HG02623 (cell line): ENCODE measurements at regions not wholly inside any gene's neighbourhood (a gene's known extent, or its start where the extent isn't known, plus 50 kb on each side); places are given as distances from the start of the nearest gene placed in this dataset.
A peak's percentile ranks its signal among the peaks of the same experiment; 100 is the strongest.
"Not testable (repeated sequence)": the region's sequence is repeated elsewhere in the genome, so short reads cannot be mapped to it uniquely, and the experiment has no call there.

Source experiments
- ATAC-seq: cut with Tn5 transposase; IDR thresholded peaks from one replicate; pipeline ENCODE4 v1.9.1; 2021; ENCODE audit warnings: moderate library complexity; ENCODE audit not compliant: unreplicated experiment

- ATAC-seq, result no peak
Observed at GRCh38 chr4:18698119-18698883, 676.7 kb upstream of the LCORL start.

DNA sequence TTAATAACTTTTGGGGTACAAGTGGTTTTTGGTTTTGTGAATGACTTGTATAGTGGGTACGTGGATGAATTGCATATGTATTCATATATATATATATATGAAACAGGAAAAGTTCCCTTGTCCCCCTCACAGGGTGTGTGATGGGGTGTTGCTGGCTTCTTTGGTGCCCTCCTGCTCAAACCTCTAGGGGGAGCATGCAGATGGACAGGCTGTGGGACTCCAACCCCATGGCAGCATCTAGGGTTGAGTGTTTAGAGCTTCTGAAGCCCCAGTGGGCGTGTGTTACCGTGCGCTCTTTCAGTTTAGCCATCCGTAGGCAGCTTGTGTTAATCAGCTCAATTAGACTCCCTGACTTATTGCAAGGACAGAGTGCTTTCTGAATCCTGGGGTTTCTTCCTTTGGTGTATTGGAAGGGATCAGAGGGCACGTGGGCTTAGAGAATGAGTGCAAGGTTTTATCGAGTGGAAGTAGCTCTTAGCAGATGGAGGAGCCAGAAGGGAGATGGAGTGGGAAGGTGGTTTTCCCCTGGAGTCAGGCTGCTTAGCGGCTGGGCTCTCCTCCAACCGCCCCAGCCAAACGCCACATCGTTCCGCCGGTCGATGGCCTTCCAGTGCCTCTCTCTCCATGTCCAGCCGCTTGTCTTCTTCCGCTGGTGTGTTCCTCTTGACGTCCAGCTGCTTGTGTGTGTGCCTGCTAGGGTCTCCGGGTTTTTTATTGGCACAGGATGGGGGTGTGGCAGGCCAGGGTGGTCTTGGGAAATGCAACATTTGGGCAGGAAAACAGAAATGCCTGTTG lies 674.4 kb upstream of the LCORL start:
- ATAC-seq, result no peak

DNA sequence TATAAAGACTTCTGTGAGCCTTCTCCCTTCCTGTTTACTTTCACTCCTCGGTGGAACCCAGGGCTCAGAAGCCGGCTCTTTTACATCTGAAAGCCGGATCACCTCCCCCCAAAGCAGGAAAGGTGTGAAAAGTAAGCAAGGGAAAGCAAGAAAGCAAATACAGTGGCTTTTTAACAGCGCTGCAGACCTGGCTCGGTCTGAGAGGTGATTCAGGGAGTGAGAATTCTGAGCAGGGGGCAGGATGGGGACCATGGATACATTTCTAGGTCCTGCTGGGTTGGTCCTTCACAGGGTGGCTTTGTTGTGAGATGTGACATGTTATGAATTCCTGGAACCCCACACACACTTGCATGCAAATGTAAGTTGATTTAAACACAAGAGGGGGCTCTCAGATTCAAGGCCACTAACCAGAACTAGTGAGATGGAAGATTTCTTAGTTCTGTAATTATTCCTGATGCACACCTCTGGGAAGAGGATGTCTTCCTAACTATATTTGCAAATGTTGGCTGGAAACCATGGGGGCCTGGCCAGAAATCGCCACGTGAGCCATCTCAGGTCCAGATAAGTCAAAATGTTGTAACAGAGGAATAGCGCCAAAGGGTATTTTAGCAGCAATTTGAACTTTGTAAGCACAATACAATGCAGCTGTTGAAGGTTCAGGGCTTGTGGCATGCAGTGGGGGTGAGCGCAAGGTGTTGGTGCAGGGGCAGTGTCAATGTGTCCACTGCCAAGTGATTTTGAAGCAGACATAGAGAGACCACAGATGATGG lies 670.1 kb upstream of the LCORL start:
- no peak for ATAC-seq

GRCh38 chr4:18690291-18690955 lies 668.9 kb upstream of the LCORL start:
- no peak for ATAC-seq

- ATAC-seq, result peak; percentile 77
Observed at GRCh38 chr4:18689308-18690115, 668.0 kb upstream of the LCORL start.

DNA sequence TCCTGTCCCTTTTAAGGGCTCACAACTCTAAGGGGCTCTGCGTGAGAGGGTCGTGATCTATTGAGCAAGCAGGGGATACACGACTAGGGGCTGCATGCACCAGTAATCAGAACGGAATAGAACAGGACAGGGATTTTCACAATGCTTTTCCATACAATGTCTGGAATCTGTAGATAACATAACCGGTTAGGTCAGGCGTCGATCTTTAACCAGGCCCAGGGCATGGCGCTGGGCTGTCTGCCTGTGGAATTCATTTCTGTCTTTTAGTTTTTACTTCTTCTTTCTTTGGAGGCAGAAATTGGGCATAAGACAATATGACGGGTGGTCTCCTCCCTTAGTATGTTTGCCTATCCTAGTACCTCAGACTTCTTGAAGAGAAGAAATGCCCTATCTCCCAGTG lies 666.8 kb upstream of the LCORL start:
- not testable (repeated sequence) for ATAC-seq

- ATAC-seq, result no peak
Observed at GRCh38 chr4:18686338-18687037, 664.9 kb upstream of the LCORL start.

GRCh38 chr4:18684932-18685331 lies 663.4 kb upstream of the LCORL start:
- no peak for ATAC-seq

GRCh38 chr4:18676526-18676915 lies 655.0 kb upstream of the LCORL start:
- ATAC-seq, result no peak

DNA sequence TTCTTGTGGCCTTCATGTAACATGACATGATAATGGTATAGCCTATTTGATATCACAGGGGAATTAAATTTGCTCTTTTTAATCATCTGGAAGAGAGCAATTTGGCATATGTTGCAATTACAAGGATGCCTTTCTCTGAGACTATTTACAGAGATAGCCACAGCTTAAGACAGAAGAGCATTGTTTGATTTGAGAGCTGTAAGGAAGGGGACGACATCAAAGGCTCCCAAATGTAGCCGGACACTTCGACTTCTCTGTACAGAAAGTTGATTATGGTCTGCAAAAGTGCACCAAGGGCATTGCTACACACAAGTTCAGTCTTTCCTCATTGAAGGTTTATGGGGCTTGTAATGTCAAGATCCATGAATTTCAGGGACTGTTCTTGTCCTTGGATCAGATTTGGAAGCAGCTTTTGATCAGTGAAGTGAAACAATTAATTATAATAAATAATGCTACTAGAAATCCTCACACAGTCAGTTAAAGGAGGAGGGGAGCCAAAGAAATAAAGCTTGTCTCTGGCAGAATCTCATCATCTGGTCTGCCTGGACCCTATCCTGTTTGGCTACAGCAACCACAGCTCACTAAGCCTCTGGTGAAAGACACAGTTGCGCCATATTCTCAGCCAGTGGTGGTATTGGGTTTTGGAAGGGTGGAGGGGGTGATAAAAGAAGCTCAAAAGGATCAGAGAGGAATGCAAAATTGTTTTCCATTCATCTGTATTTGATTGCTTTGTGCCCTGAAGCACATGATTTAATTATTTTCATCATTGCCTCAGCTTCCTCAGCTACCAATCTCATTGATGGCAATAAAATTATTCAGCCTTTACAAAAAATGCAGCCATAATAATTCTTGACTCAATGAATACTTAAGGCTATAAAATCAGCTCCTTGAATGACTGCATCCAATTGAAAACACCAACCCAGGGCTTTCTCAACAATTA lies 654.3 kb upstream of the LCORL start:
- ATAC-seq, result no peak

DNA sequence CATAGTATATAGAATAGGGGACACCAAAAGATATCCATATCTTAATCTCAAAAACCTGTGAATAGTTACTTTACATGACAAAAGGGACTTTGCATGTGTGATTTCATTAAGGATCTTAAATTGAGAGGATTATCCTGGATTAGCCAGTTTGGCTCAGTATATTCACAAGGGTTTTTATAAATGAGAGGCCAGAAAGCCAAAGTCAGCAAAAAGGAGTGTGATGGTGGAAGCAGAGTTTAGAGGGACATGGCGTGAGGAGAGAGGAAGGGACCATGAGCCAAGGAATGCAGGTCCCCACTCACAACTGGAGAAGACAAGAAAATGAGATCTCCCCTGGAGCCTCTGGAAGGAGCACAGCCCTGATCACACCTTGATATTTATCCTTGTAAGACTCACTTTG lies 648.5 kb upstream of the LCORL start:
- no peak for ATAC-seq

- ATAC-seq, result no peak
Observed at GRCh38 chr4:18669390-18669789, 647.8 kb upstream of the LCORL start.

DNA sequence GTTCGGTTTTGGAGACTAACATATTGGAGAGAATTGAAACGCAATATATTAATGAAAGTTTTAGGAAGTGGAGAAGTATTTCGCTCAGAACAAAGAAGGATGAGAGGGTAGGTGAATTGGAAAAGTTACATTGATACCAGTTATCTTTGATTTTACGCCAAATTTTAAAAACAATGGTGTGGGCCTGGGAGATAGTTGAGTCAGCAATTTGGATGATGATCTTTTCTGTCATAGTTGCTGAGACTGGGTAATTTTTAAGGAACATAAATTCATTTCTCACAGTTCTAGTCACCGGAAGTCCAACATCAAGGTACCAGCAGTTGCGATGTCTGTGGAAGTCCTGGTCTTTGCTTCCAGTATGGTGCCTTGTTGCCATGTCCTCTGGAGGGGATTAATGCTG lies 644.8 kb upstream of the LCORL start:
- ATAC-seq, result no peak

GRCh38 chr4:18664171-18664570 lies 642.6 kb upstream of the LCORL start:
- ATAC-seq, result no peak

DNA sequence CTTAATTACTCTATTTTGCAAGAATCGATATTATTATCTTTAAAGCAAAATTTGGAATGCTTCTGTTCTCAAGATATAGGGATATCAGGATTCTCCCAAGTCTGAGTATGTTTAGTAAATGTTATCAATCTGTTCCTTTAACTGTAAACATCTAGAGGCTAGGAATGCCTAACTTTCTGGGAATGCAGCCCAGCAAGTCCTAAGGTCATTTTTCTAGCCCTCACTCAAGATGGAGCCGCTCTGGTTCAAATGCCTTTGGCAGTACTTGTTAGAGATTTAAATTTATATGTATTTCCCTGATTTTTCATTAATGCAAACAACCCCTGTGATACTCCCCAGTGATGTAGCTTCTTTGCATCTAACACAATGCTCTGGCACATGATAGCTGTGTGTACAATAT lies 623.8 kb upstream of the LCORL start:
- ATAC-seq, result no peak

GRCh38 chr4:18641334-18641733 lies 619.8 kb upstream of the LCORL start:
- no peak for ATAC-seq

DNA sequence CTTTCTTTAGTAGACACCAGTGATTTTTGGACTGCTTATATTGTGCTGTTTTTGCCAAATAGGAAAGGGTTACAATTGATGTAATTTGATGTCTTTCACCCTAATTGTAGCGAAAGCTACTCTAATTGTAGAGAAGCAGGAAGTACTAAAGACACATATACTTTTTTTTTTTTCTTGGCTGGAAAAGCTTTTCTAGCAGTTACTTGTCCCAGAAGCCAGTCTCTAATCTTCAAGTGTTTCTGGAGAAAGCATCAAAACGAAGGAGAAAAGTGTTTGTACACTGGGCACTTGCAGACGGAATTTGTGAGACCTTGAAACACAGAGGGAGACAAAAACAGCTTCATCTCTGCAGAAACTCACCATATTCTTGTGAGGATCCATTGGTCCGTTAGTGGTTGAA lies 616.5 kb upstream of the LCORL start:
- ATAC-seq, result no peak

DNA sequence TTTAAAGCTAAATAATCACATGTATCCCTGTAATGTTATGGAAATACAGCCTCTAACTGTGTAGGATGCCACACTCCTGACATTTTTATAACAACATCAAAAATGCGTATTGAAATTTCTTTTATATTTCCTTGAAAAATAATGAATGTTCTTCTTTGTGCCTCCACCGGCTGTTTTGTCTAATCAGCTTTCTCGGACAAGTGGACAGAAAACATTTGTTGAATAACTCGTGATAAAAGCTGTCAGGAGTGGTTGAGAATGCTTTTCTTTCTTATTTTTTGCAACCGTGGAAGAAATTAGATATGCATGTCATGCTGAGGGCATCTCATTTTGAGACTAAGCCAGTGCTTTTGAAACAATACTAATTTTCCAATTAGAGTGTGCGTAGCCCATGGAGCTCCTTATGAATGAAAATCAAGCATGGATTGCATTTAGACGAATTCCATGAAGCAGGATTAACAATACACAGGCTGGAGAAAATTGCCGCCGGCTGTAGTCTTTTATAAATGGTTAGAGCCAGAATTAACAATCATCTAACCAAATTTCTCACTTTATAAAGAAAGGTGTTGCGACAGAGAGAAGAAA lies 614.5 kb upstream of the LCORL start:
- ATAC-seq, result no peak
